HFFc6 (cell line): ENCODE measurements at regions not wholly inside any gene's neighbourhood (a gene's known extent, or its start where the extent isn't known, plus 50 kb on each side); places are given as distances from the start of the nearest gene placed in this dataset.

Source experiments
- DNase-seq: peaks from one replicate; pipeline ENCODE4 v3.0.0-alpha.2; 2018
- H3K27ac Mint-ChIP-seq: 2 replicates; pipeline ENCODE4 v1.8.0; 2020; ENCODE audit warnings: mild to moderate bottlenecking, mixed read lengths
- H3K27me3 Mint-ChIP-seq: 2 replicates; pipeline ENCODE4 v1.8.0; 2021; ENCODE audit warnings: mild to moderate bottlenecking, moderate library complexity, mixed read lengths; ENCODE audit not compliant: insufficient read depth
- H3K36me3 Mint-ChIP-seq: 2 replicates; pipeline ENCODE4 v1.8.0; 2021; ENCODE audit warnings: low read depth, mixed read lengths
- H3K4me1 Mint-ChIP-seq: 2 replicates; pipeline ENCODE4 v1.8.0; 2020; ENCODE audit warnings: low read depth, mixed read lengths
- H3K4me3 Mint-ChIP-seq: 2 replicates; pipeline ENCODE4 v1.8.0; 2020; ENCODE audit warnings: mild to moderate bottlenecking, moderate library complexity, mixed read lengths
- H3K9me3 Mint-ChIP-seq: 2 replicates; pipeline ENCODE4 v1.8.0; 2020; ENCODE audit warnings: mild to moderate bottlenecking, mixed read lengths
- TF ChIP-seq, protein P1 (sequence below): fragments of 200-600 bp; sonication (generic); IDR thresholded peaks from 2 replicates; pipeline ENCODE4 v1.5.0; 2021; ENCODE audit warnings: antibody characterized with exemption, mild to moderate bottlenecking

DNA sequence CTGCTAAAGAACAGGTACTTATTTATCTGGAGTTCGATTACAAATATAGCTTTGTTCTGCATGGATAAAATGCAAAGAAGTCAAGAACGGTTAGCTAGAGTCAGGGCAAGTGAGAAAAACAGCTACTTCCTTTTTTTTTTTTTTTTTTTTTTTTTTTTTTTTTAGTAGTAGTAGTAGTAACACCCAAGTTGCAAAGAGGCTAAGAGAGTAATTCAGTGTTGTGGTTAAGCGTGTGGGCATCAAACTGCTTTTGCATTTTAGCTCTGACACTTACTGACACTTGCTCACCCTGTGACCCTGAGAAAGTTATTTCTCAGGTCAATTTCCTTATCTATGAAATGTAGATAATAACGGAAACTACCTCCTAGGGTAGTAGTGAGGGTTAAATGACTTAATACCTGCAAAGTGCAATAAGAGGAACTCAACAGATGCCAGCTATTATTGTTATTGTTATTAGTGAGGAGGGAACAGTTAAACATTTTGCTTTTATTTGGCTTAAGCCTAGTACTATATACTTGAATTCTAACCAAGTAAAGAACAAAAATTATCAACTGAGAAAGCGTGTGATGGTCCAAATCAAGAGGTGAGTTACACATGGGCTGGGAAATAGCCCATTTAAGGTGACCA is 86.7 kb upstream of the BACH2 start:
- Mint-ChIP-seq H3K4me3 (no peak overlapping the region), H3K9me3 (no peaks in the 10 kb centered on the region), H3K27ac (no peak overlapping the region), H3K36me3 (no peaks in the 10 kb centered on the region), H3K27me3 (peaks cover 17% of the 10 kb centered on the region), H3K4me1 (no peaks in the 10 kb centered on the region; the same call in 1 of the 2 replicates)
- DNase-seq = no peak
- TF ChIP-seq, protein P1, sequence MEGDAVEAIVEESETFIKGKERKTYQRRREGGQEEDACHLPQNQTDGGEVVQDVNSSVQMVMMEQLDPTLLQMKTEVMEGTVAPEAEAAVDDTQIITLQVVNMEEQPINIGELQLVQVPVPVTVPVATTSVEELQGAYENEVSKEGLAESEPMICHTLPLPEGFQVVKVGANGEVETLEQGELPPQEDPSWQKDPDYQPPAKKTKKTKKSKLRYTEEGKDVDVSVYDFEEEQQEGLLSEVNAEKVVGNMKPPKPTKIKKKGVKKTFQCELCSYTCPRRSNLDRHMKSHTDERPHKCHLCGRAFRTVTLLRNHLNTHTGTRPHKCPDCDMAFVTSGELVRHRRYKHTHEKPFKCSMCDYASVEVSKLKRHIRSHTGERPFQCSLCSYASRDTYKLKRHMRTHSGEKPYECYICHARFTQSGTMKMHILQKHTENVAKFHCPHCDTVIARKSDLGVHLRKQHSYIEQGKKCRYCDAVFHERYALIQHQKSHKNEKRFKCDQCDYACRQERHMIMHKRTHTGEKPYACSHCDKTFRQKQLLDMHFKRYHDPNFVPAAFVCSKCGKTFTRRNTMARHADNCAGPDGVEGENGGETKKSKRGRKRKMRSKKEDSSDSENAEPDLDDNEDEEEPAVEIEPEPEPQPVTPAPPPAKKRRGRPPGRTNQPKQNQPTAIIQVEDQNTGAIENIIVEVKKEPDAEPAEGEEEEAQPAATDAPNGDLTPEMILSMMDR = no peak

DNA sequence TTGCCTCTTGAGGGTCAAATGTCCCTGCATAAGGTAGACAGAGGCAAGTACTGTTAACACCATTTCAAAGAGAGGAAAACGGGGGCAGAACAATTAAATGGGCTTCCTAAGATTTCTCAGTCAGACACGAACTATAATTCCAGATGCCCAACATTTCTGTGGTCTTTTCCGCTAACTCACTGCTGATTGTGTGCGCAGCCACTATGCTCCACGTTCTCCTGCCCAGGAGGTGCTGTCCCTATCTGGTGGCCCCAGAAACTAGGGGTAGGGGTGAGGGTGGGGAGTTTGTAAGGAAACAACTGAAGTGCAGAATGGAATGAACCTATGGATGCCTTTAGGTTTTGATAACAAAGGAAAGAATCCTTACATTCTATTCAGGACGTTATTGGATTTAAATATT is 86.1 kb upstream of the BACH2 start:
- H3K36me3 Mint-ChIP-seq = no peaks in the 10 kb centered on the region
- peaks cover 14% of the 10 kb centered on the region for H3K27me3 Mint-ChIP-seq
- no peak overlapping the region for H3K27ac Mint-ChIP-seq

DNA sequence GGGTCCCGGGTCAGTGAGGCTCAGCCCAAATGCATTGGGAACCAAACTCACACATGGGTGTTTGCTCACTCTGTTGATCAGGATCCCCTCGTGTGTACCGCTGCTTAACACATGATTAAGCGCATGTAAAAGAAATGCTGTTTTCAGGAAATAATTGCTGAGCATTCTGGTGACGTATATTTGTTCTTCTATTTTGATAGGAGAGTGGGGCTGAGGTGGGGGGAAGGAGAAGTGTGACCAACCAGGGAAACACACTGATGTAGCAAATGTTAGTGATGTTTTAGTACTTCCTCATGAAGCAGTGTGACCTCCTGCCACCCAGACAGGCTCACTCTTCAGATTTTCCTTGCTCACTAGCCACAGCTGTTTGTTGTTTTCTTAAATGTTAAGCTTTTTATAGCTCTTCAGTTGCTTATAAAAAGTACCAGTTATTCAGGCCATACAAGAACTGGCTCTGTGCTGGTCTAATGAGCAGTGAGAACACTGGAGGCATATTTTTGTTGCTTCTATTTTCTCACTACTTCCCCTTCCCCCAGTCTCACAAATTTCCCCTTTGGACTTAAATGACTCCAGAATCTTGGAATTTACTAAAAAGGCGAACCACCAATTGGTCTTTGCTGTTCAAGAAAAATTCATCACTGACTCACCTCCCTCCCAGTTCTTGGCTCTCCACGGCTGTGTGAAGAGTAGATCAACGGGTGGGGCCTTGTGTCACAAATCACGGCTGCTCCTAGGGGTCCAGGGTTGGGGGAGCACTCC is 79.2 kb upstream of the BACH2 start:
- H3K27me3 Mint-ChIP-seq = peaks cover 3% of the 10 kb centered on the region; the same call in 1 of the 2 replicates
- peak; percentile 76 for DNase-seq
- peak overlapping the region; percentile 61 for H3K4me3 Mint-ChIP-seq
- TF ChIP-seq, protein P1 = no peak
- no peaks in the 10 kb centered on the region for H3K9me3 Mint-ChIP-seq
- no peaks in the 10 kb centered on the region for H3K36me3 Mint-ChIP-seq
- H3K4me1 Mint-ChIP-seq = peaks cover 22% of the 10 kb centered on the region
- peak overlapping the region; percentile 77 for H3K27ac Mint-ChIP-seq

More for the DNA sequence above, 86.1 kb upstream of the BACH2 start:
- no peaks in the 10 kb centered on the region for H3K9me3 Mint-ChIP-seq
- no peak overlapping the region for H3K4me3 Mint-ChIP-seq
- DNase-seq = no peak
- no peaks in the 10 kb centered on the region; the same call in 1 of the 2 replicates for H3K4me1 Mint-ChIP-seq
- TF ChIP-seq, protein P1 = no peak

DNA sequence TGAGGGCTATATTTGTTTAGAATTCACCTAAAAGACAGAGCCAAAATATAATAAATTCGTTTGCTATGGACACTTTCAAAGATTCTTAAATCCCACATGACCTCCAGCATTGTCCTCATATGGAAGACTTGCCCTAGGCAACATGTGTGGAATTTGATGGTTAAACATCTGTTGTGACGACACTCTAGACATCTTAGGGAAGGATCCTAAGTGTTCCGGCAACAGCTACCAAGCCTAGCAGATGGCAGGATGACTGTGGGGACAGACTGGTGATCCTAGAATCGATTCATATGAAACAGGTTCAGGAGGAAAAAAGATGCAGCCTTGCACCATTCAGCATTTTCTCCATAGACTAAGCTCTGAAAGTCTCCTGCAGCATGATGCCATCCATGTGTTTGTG is 77.6 kb upstream of the BACH2 start:
- H3K4me1 Mint-ChIP-seq = peaks cover 35% of the 10 kb centered on the region
- H3K4me3 Mint-ChIP-seq = no peak overlapping the region
- H3K27me3 Mint-ChIP-seq = peaks cover 5% of the 10 kb centered on the region; the same call in 1 of the 2 replicates
- H3K27ac Mint-ChIP-seq = no peak overlapping the region
- no peak for DNase-seq
- no peaks in the 10 kb centered on the region for H3K9me3 Mint-ChIP-seq
- TF ChIP-seq, protein P1 = no peak
- H3K36me3 Mint-ChIP-seq = no peaks in the 10 kb centered on the region

DNA sequence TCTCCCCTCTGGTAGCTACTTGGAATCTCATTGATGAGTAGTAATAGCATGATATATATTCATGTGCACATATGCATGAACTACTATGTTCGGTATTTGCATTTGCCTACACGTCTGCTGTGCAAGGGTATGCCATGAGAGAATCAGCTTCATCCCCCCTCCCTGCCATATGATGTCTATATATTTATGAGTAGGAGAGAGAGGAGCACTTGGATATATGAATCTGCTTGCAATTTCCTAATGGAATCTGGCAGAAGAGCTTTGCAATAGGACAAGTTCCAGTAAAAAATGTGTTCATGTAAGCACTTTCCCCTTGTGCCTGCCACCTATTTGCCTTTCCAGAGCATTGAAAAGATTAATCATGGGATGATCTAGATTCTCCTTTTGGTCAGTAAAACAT is 76.2 kb upstream of the BACH2 start:
- Mint-ChIP-seq H3K4me1 (peaks cover 48% of the 10 kb centered on the region), H3K9me3 (no peaks in the 10 kb centered on the region), H3K36me3 (no peaks in the 10 kb centered on the region), H3K27me3 (peaks cover 5% of the 10 kb centered on the region; the same call in 1 of the 2 replicates), H3K27ac (no peak overlapping the region), H3K4me3 (no peak overlapping the region)
- DNase-seq = no peak
- TF ChIP-seq, protein P1 = no peak
